SK-N-MC (cell line): ENCODE measurements at regions not wholly inside any gene's neighbourhood (a gene's known extent, or its start where the extent isn't known, plus 50 kb on each side); places are given as distances from the start of the nearest gene placed in this dataset.

Experiments used
- DNase-seq: peaks from one replicate; pipeline ENCODE4 v3.0.0-alpha.2; 2011; ENCODE audit warnings: low read depth, low spot score
- H3K27ac ChIP-seq: fragments of 200-600 bp; sonication (generic); 2 replicates; pipeline ENCODE4 v1.5.1; 2016; ENCODE audit warnings: mixed run types
- H3K36me3 ChIP-seq: fragments of 200-600 bp; sonication (generic); 2 replicates; pipeline ENCODE4 v1.6.1; 2017; ENCODE audit warnings: antibody characterized with exemption, low read length, mixed read lengths; ENCODE audit not compliant: insufficient read depth
- H3K4me3 ChIP-seq: fragments of 200-600 bp; sonication (generic); 2 replicates; pipeline ENCODE4 v1.5.1; 2016
- H3K9ac ChIP-seq: fragments of 200-600 bp; sonication (generic); 2 replicates; pipeline ENCODE4 v1.8.0; 2017; ENCODE audit warnings: mixed run types, mixed read lengths; ENCODE audit not compliant: insufficient read length
- H3K9me3 ChIP-seq: fragments of 200-600 bp; sonication (generic); 2 replicates; pipeline ENCODE4 v1.6.1; 2017; ENCODE audit warnings: low read depth, mild to moderate bottlenecking, antibody characterized with exemption, low read length, moderate library complexity, mixed read lengths
- EZH2 ChIP-seq: fragments of 200-600 bp; sonication (generic); IDR thresholded peaks from one replicate; pipeline ENCODE4 v1.6.1; 2017; ENCODE audit warnings: antibody characterized with exemption
- FOXP2 ChIP-seq: optimal IDR thresholded peaks from 2 replicates; pipeline ENCODE3; 2011; ENCODE audit warnings: mild to moderate bottlenecking, moderate library complexity; ENCODE audit not compliant: insufficient read depth; ENCODE audit errors: extremely low read length, control extremely low read depth
- POLR2AphosphoS5 ChIP-seq: IDR thresholded peaks from 2 replicates; pipeline ENCODE4 v1.6.1; 2012; ENCODE audit warnings: mild to moderate bottlenecking, low read depth, low read length, borderline replicate concordance

- no peaks in the 10 kb centered on the region for H3K9me3 ChIP-seq
- no peak for TF ChIP-seq POLR2AphosphoS5
- TF ChIP-seq FOXP2 = no peak
- no peak for TF ChIP-seq EZH2
- no peak overlapping the region for H3K9ac ChIP-seq
- no peaks in the 10 kb centered on the region for H3K36me3 ChIP-seq
- DNase-seq = no peak
- H3K4me3 ChIP-seq = no peak overlapping the region
- no peak overlapping the region for H3K27ac ChIP-seq
Measured at GRCh38 chr7:145211211-145211610, 375.4 kb upstream of the TPK1 start.

DNA sequence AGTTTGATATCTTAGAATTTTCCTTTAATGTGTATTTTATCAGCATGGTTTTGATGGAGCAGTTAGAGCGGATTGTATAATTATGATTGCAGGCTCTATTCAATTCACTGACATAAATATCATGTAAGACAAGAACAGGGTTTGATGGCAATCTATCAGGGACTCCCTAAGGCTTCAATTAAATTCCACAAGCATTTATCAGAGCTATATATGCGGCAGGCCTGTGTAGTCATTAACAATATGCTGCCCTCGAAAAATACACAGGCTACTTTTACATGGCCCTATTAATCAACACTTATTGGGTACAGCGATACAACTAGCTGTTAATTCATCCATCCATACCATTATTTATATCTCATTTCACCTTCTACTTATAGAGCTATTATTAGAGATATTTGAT is 358.1 kb upstream of the TPK1 start:
- no peak overlapping the region for H3K9ac ChIP-seq
- no peaks in the 10 kb centered on the region for H3K36me3 ChIP-seq
- H3K4me3 ChIP-seq = no peak overlapping the region
- no peak for DNase-seq
- H3K27ac ChIP-seq = no peak overlapping the region
- H3K9me3 ChIP-seq = no peaks in the 10 kb centered on the region
- TF ChIP-seq POLR2AphosphoS5 = no peak
- no peak for TF ChIP-seq FOXP2
- TF ChIP-seq EZH2 = no peak

DNA sequence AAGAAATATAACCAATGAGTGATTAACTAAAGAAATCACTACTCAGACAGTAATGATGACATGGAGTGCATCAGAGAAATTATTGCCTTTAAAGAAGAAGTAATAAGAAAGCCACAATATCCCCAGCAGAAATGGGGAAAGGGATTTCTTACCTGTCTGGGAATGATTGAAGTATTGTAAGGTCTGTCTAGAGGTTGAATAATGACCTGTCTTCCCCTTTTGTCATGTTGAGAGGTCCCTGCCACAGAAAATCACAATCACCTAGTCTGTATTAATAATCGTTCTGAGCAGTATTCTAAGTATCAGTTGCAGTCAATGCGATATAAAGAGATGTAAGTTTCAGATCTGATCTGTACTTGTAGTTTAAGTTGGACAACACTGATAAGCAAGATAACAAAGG is 349.1 kb upstream of the TPK1 start:
- Histone ChIP-seq H3K36me3 (no peaks in the 10 kb centered on the region), H3K9ac (no peak overlapping the region), H3K4me3 (no peak overlapping the region), H3K9me3 (no peaks in the 10 kb centered on the region), H3K27ac (no peak overlapping the region)
- TF ChIP-seq FOXP2 = no peak
- TF ChIP-seq POLR2AphosphoS5 = no peak
- no peak for TF ChIP-seq EZH2
- no peak for DNase-seq

GRCh38 chr7:145183069-145183468 is 347.2 kb upstream of the TPK1 start:
- H3K36me3 ChIP-seq = no peaks in the 10 kb centered on the region
- TF ChIP-seq POLR2AphosphoS5 = no peak
- H3K4me3 ChIP-seq = no peak overlapping the region
- no peak overlapping the region for H3K9ac ChIP-seq
- no peak for DNase-seq
- H3K27ac ChIP-seq = no peak overlapping the region
- no peaks in the 10 kb centered on the region for H3K9me3 ChIP-seq

DNA sequence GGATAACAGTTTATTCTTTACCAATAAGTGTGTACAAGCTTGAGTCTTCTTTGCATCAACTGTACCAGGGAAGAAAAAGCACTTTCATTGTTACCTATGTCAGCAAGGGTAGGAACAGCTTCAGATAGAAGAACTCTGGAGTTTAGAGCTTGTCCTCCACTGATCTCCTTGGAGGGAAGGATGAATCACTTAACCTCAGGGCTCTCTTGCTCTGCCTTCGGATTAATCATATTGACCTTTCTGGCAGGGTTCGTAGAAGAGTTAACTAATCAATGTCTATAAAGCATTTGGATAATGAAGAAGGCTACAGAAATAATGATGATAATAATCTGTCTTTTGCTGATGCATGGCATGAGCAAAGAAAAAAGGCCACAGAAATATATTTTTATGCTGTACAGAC is 339.5 kb upstream of the TPK1 start:
- Histone ChIP-seq H3K36me3 (no peaks in the 10 kb centered on the region), H3K9me3 (no peaks in the 10 kb centered on the region), H3K4me3 (no peak overlapping the region), H3K9ac (no peak overlapping the region), H3K27ac (no peak overlapping the region)
- no peak for TF ChIP-seq FOXP2
- no peak for DNase-seq

- H3K4me3 ChIP-seq = no peak overlapping the region
- no peak for DNase-seq
- no peaks in the 10 kb centered on the region for H3K9me3 ChIP-seq
- no peaks in the 10 kb centered on the region for H3K36me3 ChIP-seq
- TF ChIP-seq FOXP2 (no peak), EZH2 (no peak), POLR2AphosphoS5 (no peak)
- H3K9ac ChIP-seq = no peak overlapping the region
- H3K27ac ChIP-seq = no peak overlapping the region
Measured at GRCh38 chr7:145169908-145170307, 334.1 kb upstream of the TPK1 start.

GRCh38 chr7:145168879-145169278 is 333.0 kb upstream of the TPK1 start:
- Histone ChIP-seq H3K36me3 (no peaks in the 10 kb centered on the region), H3K4me3 (no peak overlapping the region), H3K9ac (no peak overlapping the region), H3K9me3 (no peaks in the 10 kb centered on the region), H3K27ac (no peak overlapping the region)
- TF ChIP-seq FOXP2 (no peak), EZH2 (no peak), POLR2AphosphoS5 (no peak)
- DNase-seq = no peak

- no peak overlapping the region for H3K27ac ChIP-seq
- H3K36me3 ChIP-seq = no peaks in the 10 kb centered on the region
- H3K4me3 ChIP-seq = no peak overlapping the region
- TF ChIP-seq POLR2AphosphoS5 (no peak), FOXP2 (no peak), EZH2 (no peak)
- H3K9me3 ChIP-seq = no peaks in the 10 kb centered on the region
- no peak overlapping the region for H3K9ac ChIP-seq
- DNase-seq = no peak
Measured at GRCh38 chr7:145168427-145168826, 332.6 kb upstream of the TPK1 start.

DNA sequence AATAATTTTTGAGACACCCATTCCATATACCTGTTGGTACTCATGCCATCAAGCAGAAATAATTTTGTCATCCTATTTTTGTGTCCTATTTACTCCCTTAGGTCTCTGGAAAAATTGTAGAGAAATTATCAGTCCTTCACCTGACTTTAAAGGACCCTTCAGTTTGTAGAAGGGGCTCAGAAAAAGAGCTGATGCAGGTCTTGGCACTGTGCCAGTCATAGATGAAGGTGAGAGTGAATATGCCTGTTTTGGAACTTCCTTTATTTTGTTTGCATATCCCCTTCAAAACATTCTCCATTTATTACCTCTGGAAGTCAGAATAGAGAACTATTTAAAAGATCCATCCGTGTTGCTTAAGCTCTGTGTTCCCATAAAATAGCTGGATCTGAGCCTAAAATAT is 321.0 kb upstream of the TPK1 start:
- H3K9ac ChIP-seq = no peak overlapping the region
- no peak overlapping the region for H3K27ac ChIP-seq
- no peaks in the 10 kb centered on the region for H3K36me3 ChIP-seq
- no peak for DNase-seq
- no peak for TF ChIP-seq EZH2
- no peak for TF ChIP-seq FOXP2
- no peak for TF ChIP-seq POLR2AphosphoS5
- H3K9me3 ChIP-seq = no peaks in the 10 kb centered on the region
- no peak overlapping the region for H3K4me3 ChIP-seq

DNA sequence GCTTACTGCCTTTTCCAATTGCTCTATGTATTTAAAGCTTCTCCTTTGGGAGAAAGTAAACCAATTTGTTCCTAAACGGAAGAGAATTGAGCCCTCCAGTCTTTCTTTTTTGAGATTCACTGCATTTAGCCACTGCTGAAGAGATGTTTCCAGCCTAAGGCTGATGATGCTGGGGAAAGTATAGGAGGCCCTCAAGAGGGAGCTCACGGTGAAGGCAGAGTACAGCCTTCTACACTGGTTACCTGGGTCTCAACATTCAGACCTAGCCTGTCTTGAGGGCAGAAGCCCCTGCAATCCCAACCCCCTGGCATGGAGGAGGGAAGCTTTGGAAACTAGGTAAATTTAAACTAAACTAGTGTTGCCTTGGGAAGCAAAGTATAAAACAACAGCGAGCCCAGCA is 316.7 kb upstream of the TPK1 start:
- no peak overlapping the region for H3K27ac ChIP-seq
- TF ChIP-seq EZH2 = no peak
- TF ChIP-seq POLR2AphosphoS5 = no peak
- TF ChIP-seq FOXP2 = no peak

More for the DNA sequence above, 316.7 kb upstream of the TPK1 start:
- Histone ChIP-seq H3K4me3 (no peak overlapping the region), H3K9me3 (no peaks in the 10 kb centered on the region), H3K9ac (no peak overlapping the region), H3K36me3 (no peaks in the 10 kb centered on the region)
- DNase-seq = no peak
